Fibroblast of lung (primary cell): ENCODE measurements at regions not wholly inside any gene's neighbourhood (a gene's known extent, or its start where the extent isn't known, plus 50 kb on each side); places are given as distances from the start of the nearest gene placed in this dataset.

Source experiments
- DNase-seq, 2 donors: peaks; one replicate each; pipeline versions ENCODE4 v3.0.0 to v3.0.0-alpha.2; 2010; ENCODE audit warnings: low read depth in 2 of 2
- H2AFZ ChIP-seq: 2 replicates; pipeline ENCODE4 v1.5.1; 2012; ENCODE audit warnings: low read length, control low read depth, inconsistent platforms
- H3K27ac ChIP-seq: 2 replicates; pipeline ENCODE4 v1.5.1; 2011; ENCODE audit warnings: low read length, control low read depth; ENCODE audit not compliant: insufficient read depth
- H3K27me3 ChIP-seq: 2 replicates; pipeline ENCODE4 v1.5.1; 2011; ENCODE audit warnings: mild to moderate bottlenecking, low read length; ENCODE audit not compliant: control insufficient read depth, insufficient read depth
- H3K36me3 ChIP-seq: 2 replicates; pipeline ENCODE4 v1.5.1; 2011; ENCODE audit warnings: low read length; ENCODE audit not compliant: control insufficient read depth, insufficient read depth
- H3K4me1 ChIP-seq: 2 replicates; pipeline ENCODE4 v1.5.1; 2011; ENCODE audit warnings: low read length; ENCODE audit not compliant: control insufficient read depth, insufficient read depth; ENCODE audit errors: extremely low read depth
- H3K4me2 ChIP-seq: 2 replicates; pipeline ENCODE4 v1.5.1; 2011; ENCODE audit warnings: low read length, control low read depth; ENCODE audit not compliant: insufficient read depth; ENCODE audit errors: extremely low read depth
- H3K4me3 ChIP-seq, 4 experiments: fragments of 200-600 bp in 1 of 4; sonication (generic) in 1 of 4; replicated peaks in 1 of 4; 2 replicates each; pipeline ENCODE4 v1.5.1; 2011 to 2016; ENCODE audit warnings: low read length in 4 of 4, low read depth in 3 of 4, mild to moderate bottlenecking in 3 of 4, control low read depth in 2 of 4, inconsistent platforms in 1 of 4, mixed read lengths in 1 of 4; ENCODE audit not compliant: insufficient read depth in 1 of 4; ENCODE audit errors: control extremely low read depth in 1 of 4
- H3K79me2 ChIP-seq: 2 replicates; pipeline ENCODE4 v1.5.1; 2012; ENCODE audit warnings: mild to moderate bottlenecking, low read length, inconsistent platforms; ENCODE audit not compliant: control insufficient read depth, insufficient read depth
- H3K9ac ChIP-seq: 2 replicates; pipeline ENCODE4 v1.5.1; 2011; ENCODE audit warnings: mild to moderate bottlenecking, low read length, control low read depth; ENCODE audit not compliant: insufficient read depth
- H3K9me3 ChIP-seq: 2 replicates; pipeline ENCODE4 v1.5.1; 2012; ENCODE audit warnings: low read depth, low read length; ENCODE audit not compliant: control insufficient read depth, insufficient read depth
- H4K20me1 ChIP-seq: 2 replicates; pipeline ENCODE4 v1.5.1; 2011; ENCODE audit warnings: low read length; ENCODE audit not compliant: control insufficient read depth, insufficient read depth; ENCODE audit errors: extremely low read depth
- EZH2 ChIP-seq: IDR thresholded peaks from 2 replicates; pipeline ENCODE4 v1.5.1; 2012; ENCODE audit warnings: low read length, control low read depth, mild to moderate bottlenecking; ENCODE audit errors: missing control alignments
- TF ChIP-seq, protein P1 (sequence below), 2 donors: IDR thresholded peaks in 1 of 2; conservative IDR thresholded peaks in 1 of 2; 1 replicate in 1 of 2; 2 replicates in 1 of 2; pipeline ENCODE4 v1.5.1; 2011 to 2012; ENCODE audit warnings: low read length in 2 of 2, control low read depth in 1 of 2, inconsistent platforms in 1 of 2, low read depth in 1 of 2, mild to moderate bottlenecking in 1 of 2

DNA sequence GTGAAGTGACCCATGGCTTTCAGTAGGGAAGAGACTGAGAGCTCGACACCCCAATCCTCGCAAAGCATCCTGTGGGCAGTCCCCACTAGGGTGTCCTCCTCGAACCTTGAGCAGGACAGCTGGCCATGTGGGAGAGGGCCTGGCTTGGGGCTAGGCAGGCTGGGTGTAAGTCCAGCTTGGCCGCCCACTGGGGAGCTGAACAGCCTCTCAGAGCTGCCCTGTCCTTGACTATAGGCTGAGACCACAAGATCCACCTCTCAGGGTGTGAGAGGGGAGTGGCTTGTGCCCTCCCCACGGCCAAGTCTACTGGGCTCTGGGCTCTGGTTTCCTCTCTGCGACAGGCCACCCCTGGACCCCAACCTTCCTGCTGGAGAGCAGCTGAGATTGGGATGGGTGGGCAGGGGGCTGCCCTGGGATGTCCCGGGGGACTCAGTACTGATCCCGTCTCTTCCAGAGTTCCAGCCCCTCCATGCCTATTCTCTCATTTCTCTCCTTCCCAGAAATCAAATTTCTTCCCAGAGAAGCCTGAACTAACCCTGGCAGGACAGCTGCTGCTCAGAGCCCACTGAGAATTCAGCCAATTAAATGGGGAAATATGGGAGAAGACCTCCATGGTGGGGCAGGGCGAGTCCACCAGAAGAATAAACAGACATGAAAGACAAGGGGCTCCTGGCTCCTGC lies 282.9 kb downstream of the PTPRU start:
- no peak overlapping the region for H2AFZ ChIP-seq

DNA sequence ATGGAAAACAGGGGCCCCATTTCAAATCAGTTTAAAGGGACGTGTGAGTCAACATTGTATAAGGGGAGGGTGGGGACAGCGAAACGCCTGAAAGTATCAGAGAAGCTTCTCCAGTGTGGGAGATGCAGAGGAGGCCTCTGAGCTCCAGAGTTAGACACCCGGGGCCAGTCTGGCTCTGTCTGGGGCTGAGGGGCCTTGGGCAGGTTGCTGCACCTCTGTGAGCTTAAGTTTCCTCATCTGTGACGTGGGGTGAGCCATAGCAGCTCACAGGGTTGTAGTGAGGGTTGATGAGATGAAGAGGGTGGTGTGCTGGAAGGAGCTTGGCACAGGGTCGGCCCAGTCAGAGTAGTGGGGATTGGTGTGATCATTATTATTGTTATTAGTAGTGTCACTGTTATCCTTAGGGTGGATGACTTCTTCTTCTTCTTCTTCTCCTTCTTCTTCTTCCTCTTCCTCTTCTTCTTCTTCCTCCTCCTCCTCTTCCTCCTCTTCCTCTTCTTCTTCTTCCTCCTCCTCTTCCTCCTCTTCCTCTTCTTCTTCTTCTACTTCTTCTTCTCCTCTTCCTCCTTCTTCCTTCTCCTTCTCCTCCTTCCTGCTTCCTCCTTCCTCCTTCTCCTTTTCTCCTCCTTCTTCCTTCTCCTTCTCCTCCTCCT lies 282.0 kb downstream of the PTPRU start:
- Histone ChIP-seq H4K20me1 (no peaks in the 10 kb centered on the region), H3K27ac (no peak overlapping the region), H3K27me3 (no peaks in the 10 kb centered on the region), H3K4me2 (no peak overlapping the region), H2AFZ (no peak overlapping the region), H3K9ac (no peak overlapping the region), H3K9me3 (no peaks in the 10 kb centered on the region), H3K4me3 (no peak overlapping the region), H3K4me1 (no peaks in the 10 kb centered on the region), H3K36me3 (no peaks in the 10 kb centered on the region), H3K79me2 (no peaks in the 10 kb centered on the region)
- DNase-seq, result no peak
- TF ChIP-seq EZH2, result no peak
- TF ChIP-seq, protein P1, sequence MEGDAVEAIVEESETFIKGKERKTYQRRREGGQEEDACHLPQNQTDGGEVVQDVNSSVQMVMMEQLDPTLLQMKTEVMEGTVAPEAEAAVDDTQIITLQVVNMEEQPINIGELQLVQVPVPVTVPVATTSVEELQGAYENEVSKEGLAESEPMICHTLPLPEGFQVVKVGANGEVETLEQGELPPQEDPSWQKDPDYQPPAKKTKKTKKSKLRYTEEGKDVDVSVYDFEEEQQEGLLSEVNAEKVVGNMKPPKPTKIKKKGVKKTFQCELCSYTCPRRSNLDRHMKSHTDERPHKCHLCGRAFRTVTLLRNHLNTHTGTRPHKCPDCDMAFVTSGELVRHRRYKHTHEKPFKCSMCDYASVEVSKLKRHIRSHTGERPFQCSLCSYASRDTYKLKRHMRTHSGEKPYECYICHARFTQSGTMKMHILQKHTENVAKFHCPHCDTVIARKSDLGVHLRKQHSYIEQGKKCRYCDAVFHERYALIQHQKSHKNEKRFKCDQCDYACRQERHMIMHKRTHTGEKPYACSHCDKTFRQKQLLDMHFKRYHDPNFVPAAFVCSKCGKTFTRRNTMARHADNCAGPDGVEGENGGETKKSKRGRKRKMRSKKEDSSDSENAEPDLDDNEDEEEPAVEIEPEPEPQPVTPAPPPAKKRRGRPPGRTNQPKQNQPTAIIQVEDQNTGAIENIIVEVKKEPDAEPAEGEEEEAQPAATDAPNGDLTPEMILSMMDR (conservative IDR thresholded peaks at IDR 0.05 in 1 of 2, IDR thresholded peaks at IDR 0.05 in 1 of 2; ENCODE audit: low read depth in 1 of 2, low read length in 2 of 2), result no peak

More for the DNA sequence above, 282.9 kb downstream of the PTPRU start:
- TF ChIP-seq, protein P1 (conservative IDR thresholded peaks at IDR 0.05 in 1 of 2, IDR thresholded peaks at IDR 0.05 in 1 of 2; ENCODE audit: low read depth in 1 of 2, low read length in 2 of 2), result no peak
- TF ChIP-seq EZH2, result no peak
- H3K36me3 ChIP-seq, result no peaks in the 10 kb centered on the region
- no peak overlapping the region for H3K4me2 ChIP-seq
- H3K9ac ChIP-seq, result no peak overlapping the region
- no peaks in the 10 kb centered on the region for H4K20me1 ChIP-seq
- H3K27ac ChIP-seq, result no peak overlapping the region
- no peaks in the 10 kb centered on the region for H3K4me1 ChIP-seq
- no peaks in the 10 kb centered on the region for H3K9me3 ChIP-seq
- no peaks in the 10 kb centered on the region for H3K79me2 ChIP-seq
- no peak overlapping the region for H3K4me3 ChIP-seq
- no peak for DNase-seq
- no peaks in the 10 kb centered on the region for H3K27me3 ChIP-seq

DNA sequence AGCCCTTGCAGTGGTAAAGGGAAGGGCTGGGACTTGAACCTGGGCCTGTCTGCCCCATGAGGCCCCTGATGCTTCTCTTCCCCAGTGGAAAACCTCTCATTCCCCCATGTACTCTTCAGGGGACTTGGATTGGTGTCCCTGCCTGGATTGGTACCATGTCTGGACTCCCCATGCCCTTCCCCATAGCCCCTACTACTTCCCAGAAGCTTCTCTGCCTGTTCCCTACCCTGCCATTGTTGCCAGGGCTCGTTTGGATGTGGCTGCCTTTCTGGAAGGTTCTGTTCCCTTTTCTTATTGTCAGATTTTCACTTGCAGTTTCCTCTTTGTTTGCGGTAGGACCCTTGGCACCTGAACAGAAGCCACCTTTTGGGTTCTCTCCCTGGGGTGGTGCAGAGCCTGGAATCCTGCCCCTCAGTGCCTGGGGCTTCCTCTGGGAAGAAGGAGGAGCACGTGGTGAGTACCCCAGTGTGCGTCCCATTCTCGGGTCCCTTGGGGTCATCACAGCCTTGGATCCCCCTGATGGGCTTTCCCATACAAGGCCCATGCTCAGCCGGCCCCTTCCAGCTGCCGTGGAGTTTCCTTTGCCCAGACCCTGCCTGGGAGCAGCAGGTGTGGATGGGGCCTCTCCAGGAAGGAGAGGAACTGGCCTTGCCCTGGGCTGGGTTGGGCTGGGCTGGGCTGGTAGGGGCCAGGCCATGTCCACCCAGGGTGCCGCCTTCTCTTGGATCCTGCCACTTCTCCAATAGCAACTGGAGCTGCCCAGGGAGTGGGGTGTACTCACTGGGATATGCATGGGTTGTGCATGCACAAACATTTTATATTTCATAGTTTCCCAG lies 281.1 kb downstream of the PTPRU start:
- Histone ChIP-seq H3K9me3 (no peaks in the 10 kb centered on the region), H3K4me1 (no peaks in the 10 kb centered on the region), H3K4me2 (no peak overlapping the region), H4K20me1 (no peaks in the 10 kb centered on the region), H2AFZ (no peak overlapping the region), H3K4me3 (no peak overlapping the region), H3K79me2 (no peaks in the 10 kb centered on the region), H3K36me3 (no peaks in the 10 kb centered on the region), H3K9ac (no peak overlapping the region), H3K27ac (no peak overlapping the region), H3K27me3 (no peaks in the 10 kb centered on the region)
- TF ChIP-seq, protein P1 (conservative IDR thresholded peaks at IDR 0.05 in 1 of 2, IDR thresholded peaks at IDR 0.05 in 1 of 2; ENCODE audit: low read depth in 1 of 2, low read length in 2 of 2), result no peak
- no peak for TF ChIP-seq EZH2
- DNase-seq, result no peak
